Spleen (tissue), 7 donors: ENCODE measurements at regions not wholly inside any gene's neighbourhood (a gene's known extent, or its start where the extent isn't known, plus 50 kb on each side); places are given as distances from the start of the nearest gene placed in this dataset.

Source experiments
- CTCF ChIP-seq, 11 experiments: fragments of 200-600 bp in 7 of 11; fragments of 450-650 bp in 4 of 11; sonication (generic) in 4 of 11; IDR thresholded peaks in 8 of 11; conservative IDR thresholded peaks in 3 of 11; 1 replicate in 7 of 11; 2 replicates in 4 of 11; pipeline versions ENCODE4 v1.4.0 to v1.8.0; 2016 to 2021; ENCODE audit warnings: antibody characterized with exemption in 11 of 11, inconsistent platforms in 4 of 11, mild to moderate bottlenecking in 1 of 11
- POLR2A ChIP-seq, 3 donors: fragments of 450-650 bp; IDR thresholded peaks; one replicate each; pipeline ENCODE4 v1.5.1; 2017; ENCODE audit warnings: antibody characterized with exemption in 3 of 3, mild to moderate bottlenecking in 1 of 3
- POLR2AphosphoS5 ChIP-seq, 3 donors: sonication (generic); formaldehyde crosslinking; IDR thresholded peaks; one replicate each; pipeline ENCODE4 v1.5.1; 2017; ENCODE audit warnings: antibody characterized with exemption in 3 of 3
- donor health status: DM: no; HTN: no; CAD: no; lungs with moderate emphysema.
- donor health status: DM: no; HTN: no; CAD: no.
- donor health status: DM: no; HTN: no; CAD: no.

GRCh38 chr1:90149101-90149500 is 154.2 kb downstream of the ZNF326 start:
- TF ChIP-seq POLR2A (IDR thresholded peaks at IDR 0.05) (no peak), CTCF (IDR thresholded peaks at IDR 0.05 in 8 of 11, conservative IDR thresholded peaks at IDR 0.05 in 3 of 11) (no peak), POLR2AphosphoS5 (IDR thresholded peaks at IDR 0.05) (no peak)
